Right forelimb (tissue), 1 donor: ENCODE measurements at regions not wholly inside any gene's neighbourhood (a gene's known extent, or its start where the extent isn't known, plus 50 kb on each side); places are given as distances from the start of the nearest gene placed in this dataset.

ENCODE experiments used
- DNase-seq: peaks from one replicate; pipeline ENCODE4 v3.0.0-alpha.2; 2018

- DNase-seq = no peak
Observed at GRCh38 chr2:217049422-217049821, 189.6 kb upstream of the TNP1 start.

DNA sequence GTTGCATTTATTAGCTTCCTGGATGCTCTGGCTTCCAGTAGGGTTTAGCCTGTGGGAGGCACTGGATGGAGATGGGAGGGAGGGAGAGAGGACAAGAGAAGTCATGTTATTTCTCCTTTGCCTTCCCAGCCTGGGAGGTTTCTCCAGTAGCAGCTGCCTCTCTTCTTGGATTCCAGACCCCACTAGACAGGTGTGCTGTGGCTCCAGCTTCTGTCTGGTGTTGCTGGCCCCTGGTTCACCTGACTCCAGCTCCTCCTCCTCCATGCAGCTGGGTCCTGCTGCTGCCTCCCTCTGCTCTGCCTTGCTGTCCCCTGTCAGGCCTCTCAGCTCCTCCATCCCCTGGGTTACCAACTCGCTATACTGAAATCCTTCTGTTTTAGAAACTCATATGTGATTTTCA, 188.9 kb upstream of the TNP1 start:
- no peak for DNase-seq

- DNase-seq = no peak
Observed at GRCh38 chr2:217047631-217048030, 187.8 kb upstream of the TNP1 start.

DNA sequence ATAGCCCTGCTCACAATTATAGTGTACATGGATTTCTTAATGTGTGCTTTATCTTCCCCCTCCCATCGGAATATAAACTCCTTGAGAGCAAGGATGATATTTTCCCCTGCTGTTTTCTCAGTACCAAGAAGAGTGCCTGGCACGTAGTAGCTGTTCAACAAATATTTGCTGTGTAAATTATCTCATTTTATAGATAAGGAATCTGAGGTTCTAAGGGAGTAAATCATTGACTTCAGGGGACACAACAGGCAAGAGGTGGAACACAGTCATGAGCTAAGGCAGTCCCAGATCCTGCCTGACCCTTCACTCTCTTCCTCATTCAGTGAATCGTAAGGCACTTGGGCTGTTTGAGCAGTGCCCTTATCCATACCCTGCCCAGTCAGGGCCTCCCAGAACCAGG, 187.3 kb upstream of the TNP1 start:
- no peak for DNase-seq

- no peak for DNase-seq
Observed at GRCh38 chr2:217045700-217046475, 186.0 kb upstream of the TNP1 start.

DNA sequence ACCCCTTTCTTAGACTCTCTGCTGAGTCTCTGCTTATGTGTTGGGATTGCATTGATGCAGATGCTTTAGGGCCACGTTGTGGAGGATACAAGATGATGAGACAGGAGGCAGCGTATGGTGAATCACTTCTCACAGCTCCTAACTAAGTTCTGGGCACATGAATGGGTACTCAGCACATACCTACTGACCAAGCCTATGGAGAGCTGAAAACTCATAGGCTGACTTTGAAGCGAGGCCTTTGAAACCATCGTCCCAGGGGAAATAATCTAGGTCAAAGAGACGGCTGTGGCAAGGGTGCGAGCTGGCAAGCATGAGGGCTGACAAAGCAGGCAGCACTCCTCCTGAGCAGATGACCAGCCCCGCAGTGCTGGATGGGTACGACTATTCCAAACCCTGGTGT, 180.2 kb upstream of the TNP1 start:
- DNase-seq = no peak

- DNase-seq = no peak
Observed at GRCh38 chr2:217038001-217038400, 178.1 kb upstream of the TNP1 start.

DNA sequence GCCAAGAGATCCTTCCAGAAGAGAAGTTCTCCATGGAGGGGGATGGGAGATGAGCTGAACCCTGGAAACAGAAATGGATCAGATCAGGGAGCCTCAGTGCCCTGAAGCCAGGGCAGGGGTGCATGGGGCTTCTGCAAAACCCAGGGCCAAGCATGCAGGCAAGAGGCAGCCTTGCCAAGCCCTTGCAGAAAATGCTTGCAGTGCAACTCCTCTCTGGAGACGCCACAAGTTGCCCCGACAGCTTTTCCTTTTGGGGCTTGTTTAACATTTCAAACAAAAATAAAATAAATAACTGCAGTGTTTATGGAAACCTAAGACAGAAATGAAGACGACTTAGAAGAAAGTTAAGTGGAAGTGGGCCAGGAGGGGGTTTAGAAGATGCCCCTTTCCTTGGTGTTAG, 177.5 kb upstream of the TNP1 start:
- no peak for DNase-seq

- peak; percentile 74 for DNase-seq
Observed at GRCh38 chr2:217035967-217036366, 176.1 kb upstream of the TNP1 start.

DNA sequence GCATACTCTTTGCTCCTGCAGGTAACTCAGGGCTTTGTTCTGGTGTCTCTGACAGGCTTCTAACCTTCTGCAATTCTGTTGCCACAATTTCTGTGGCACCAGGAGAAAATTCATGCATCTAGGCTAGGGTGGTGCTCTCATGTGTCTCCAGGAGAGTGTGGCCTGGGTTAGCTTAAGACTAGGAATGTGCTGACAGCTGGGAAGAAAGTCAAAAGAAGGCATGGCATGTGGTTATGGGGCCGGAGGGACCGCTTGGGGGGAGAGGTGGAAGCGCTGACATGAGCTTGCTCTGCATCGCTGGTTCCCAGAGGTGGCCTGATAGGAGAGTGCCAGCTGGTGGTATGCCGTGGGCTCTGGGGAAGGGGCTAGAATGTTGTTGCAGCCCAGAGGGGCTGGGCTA, 173.3 kb upstream of the TNP1 start:
- no peak for DNase-seq

- DNase-seq = no peak
Observed at GRCh38 chr2:217031445-217031844, 171.6 kb upstream of the TNP1 start.

- no peak for DNase-seq
Observed at GRCh38 chr2:217030081-217030480, 170.2 kb upstream of the TNP1 start.

GRCh38 chr2:217028128-217028527, 168.3 kb upstream of the TNP1 start:
- no peak for DNase-seq

DNA sequence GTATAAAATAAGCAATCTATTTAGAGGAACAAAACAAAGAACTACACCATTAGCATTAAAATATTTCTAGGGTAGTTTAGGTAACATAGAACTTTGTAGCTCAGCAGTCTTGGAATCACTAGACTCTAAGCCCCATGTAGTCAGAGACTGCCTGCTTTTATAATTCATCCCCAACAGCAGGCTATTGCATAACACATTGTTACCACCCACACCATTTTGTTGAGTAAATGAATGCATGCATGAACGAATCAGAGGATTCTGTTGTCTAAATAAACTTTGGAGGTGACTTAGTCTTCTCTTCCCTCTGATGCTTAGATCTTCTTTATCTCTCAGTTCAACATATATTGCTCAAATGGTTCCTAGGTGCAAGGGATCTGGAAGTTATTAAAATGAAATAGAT, 167.6 kb upstream of the TNP1 start:
- no peak for DNase-seq

DNA sequence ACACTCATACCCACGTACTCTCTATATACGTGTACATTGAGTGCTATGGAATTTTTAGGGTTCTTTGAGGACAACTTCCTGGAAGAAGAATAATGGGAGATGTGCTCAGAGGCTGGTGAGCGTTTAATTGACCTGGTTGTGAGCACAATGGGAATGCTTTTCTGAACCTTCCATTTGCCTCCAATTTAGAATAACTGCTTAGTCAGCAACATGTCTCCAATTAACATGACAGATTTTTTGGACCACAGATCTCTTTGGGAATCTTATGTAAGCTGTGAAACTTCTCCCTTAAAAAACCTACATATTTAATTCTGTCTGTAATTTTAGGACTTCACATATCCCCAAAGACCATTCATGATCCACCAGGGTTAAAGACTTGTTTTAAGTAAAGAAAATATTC, 166.7 kb upstream of the TNP1 start:
- no peak for DNase-seq

DNA sequence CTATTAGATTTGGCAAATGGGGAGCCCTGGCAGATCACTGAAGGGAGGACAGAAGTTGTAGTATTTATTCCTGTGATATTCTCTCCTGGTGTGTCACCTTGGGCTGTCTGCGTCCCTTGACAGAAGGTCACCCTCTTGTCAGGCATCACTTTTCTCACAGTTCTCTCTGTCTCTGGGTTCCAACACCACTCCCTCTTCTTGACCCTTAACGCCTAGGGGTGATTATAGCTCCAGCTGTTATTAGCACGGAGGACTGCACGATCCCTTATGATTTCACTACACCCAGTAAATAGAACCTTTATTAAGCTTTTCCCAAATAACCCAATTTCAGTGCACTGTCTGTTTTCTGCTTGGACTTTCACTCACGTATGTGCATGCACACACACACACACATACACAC, 166.3 kb upstream of the TNP1 start:
- DNase-seq = no peak

DNA sequence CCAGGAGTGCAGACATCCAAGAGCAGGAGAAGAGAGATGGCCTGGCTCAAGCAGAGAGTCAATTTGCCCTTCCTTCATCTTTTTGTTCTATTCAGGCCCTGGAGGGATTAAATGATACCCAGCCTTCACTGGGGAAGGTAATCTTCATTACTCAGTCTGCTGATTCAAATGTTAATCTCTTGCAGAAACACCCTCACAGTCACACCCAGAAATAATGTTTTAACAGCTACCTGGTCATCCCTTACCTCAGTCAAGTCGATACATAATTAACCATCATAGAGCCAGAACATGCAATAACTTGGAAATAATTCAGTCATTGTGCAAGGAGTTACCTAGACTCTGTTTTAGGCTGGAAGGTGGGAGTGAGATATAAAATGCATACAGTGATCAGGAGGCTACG, 163.7 kb upstream of the TNP1 start:
- DNase-seq = no peak

GRCh38 chr2:217017456-217018252, 157.8 kb upstream of the TNP1 start:
- no peak for DNase-seq

DNA sequence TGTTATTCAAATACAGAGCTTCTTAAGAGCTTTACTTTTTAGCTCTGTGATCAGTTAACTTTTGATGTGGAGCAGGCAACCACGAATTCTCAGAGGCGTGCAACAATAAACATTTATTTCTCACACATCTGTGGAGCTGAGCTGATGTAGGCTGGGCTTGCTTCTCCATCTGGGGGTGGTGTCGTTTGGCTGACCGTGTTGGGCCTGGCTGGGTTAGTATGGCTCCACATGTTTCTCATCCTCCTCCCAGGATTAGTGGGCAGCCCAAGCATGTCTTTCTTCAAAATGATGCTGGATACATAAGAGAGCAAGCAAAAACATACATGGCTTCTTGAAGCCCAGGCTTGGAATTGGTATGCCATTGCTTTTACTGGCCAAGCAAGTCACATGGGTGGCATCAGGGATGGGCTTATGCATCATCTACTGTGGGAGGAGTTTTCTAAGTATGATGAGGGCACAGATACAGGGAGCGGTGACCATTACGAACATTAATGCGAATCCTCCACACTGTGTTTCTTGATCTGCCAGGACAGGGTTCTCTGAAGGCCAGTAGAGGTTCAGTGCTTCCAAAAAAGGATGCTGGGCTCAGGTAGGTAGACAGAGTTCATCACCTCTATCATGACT, 157.0 kb upstream of the TNP1 start:
- peak; percentile 60 for DNase-seq

DNA sequence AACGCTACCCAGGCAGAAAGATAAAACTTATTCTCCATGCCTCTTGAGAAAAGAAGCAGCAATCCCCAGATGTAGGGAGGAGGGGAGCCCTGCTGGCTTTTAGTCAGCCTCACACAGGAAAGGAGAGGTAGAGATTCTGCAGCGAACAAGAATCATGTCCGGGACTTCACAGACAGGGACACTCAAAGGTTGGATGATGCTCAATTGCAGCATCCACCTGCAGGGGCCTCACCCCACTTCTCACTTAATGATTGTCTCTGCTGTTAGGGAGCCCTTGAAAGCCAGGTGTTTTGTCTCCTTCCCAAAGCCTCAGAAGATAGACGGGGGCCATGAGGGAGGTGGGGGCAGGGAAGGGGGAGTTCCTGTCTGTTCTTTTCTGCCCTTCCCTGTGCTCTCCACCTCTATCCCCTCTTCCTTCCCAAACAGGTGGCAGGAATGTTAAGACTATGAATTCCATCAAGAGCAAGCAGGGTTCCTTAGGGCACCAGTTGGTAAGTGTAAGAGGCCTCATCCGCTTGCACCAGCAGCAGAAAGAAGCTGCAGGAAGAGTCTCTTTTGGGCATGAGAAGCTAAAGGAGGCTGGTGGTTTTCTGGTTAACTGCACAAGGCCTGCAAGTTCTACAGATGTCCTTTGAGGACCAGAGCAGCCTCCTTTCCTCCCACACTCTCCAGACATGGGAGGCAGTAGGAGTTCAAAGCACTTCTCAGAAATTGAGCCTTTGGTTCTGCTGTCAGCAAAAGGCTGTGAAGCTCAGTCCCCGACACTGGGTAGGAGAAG, 154.7 kb upstream of the TNP1 start:
- DNase-seq = no peak

DNA sequence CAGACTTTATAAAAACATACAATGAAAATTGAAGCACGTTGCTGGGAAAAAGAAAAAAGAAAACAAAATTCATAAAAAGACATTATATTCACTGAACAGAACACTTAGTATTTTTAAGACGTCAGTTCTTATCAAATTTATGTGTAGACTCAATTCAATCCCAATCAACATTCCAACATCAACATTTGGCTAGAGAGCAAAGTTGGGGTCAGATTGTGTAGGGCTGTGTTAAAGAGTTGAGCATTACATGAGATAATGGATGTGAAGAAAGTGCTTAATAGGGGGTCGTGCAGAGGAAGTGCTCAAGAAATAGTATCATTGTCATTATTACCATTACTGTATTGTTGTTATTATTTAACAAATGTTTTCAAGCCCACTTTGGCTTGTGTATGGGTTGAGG, 154.1 kb upstream of the TNP1 start:
- DNase-seq = no peak

GRCh38 chr2:217011576-217011975, 151.7 kb upstream of the TNP1 start:
- no peak for DNase-seq

GRCh38 chr2:217010173-217010572, 150.3 kb upstream of the TNP1 start:
- DNase-seq = no peak
